A673 (cell line): ENCODE measurements at regions not wholly inside any gene's neighbourhood (a gene's known extent, or its start where the extent isn't known, plus 50 kb on each side); places are given as distances from the start of the nearest gene placed in this dataset.

ENCODE experiments used
- BruUV-seq: library from RNA; stranded (reverse); fragments of 400-500 nt; replicated peaks from 2 replicates; lab custom pipeline; 2021; lab: Mats Ljungman, UMichigan
- CTCF ChIA-PET: fragments of 300-600 bp; sonication (Branson Sonifier 250); formaldehyde crosslinking; loops from one replicate; lab custom pipeline; 2022; ENCODE audit warnings: antibody characterized with exemption; lab: Charles Lee
- POLR2A ChIA-PET: fragments of 300-600 bp; sonication (Branson Sonifier 250); formaldehyde crosslinking; loops from one replicate; lab custom pipeline; 2022; ENCODE audit warnings: antibody characterized with exemption; ENCODE audit not compliant: low non-redundant PET; lab: Charles Lee
- DNase-seq: peaks from one replicate; pipeline ENCODE4 v3.0.0-alpha.2; 2015; ENCODE audit warnings: low spot score
- H3K27ac ChIP-seq: fragments of 200-600 bp; sonication (generic); 2 replicates; pipeline ENCODE4 v1.5.1; 2016; ENCODE audit warnings: mixed run types, low read depth, mild to moderate bottlenecking, mixed read lengths, antibody characterized with exemption, low read length; ENCODE audit not compliant: poor library complexity, severe bottlenecking
- H3K27me3 ChIP-seq: fragments of 200-600 bp; sonication (generic); replicated peaks from 2 replicates; pipeline ENCODE4 v1.6.1; 2017; ENCODE audit warnings: mixed run types, low read depth, mild to moderate bottlenecking, mixed read lengths, antibody characterized with exemption, low read length; ENCODE audit not compliant: insufficient read depth, poor library complexity
- H3K36me3 ChIP-seq: fragments of 200-600 bp; sonication (generic); 2 replicates; pipeline ENCODE4 v1.6.1; 2016; ENCODE audit warnings: mixed run types, mild to moderate bottlenecking, mixed read lengths, antibody characterized with exemption, low read length; ENCODE audit not compliant: insufficient read depth, poor library complexity, severe bottlenecking
- H3K4me1 ChIP-seq: fragments of 200-600 bp; sonication (generic); 2 replicates; pipeline ENCODE4 v1.6.1; 2017; ENCODE audit warnings: mixed run types, mild to moderate bottlenecking, mixed read lengths, antibody characterized with exemption, low read length; ENCODE audit not compliant: insufficient read depth, poor library complexity, severe bottlenecking
- H3K4me3 ChIP-seq: fragments of 200-600 bp; sonication (generic); 2 replicates; pipeline ENCODE4 v1.5.1; 2016; ENCODE audit warnings: low read depth, mixed run types, mild to moderate bottlenecking, mixed read lengths, low read length; ENCODE audit not compliant: poor library complexity, severe bottlenecking
- H3K9me3 ChIP-seq: fragments of 200-600 bp; sonication (generic); 2 replicates; pipeline ENCODE4 v1.6.1; 2016; ENCODE audit warnings: mixed run types, low read depth, mild to moderate bottlenecking, mixed read lengths, antibody characterized with exemption, low read length; ENCODE audit not compliant: poor library complexity, severe bottlenecking
- EZH2 ChIP-seq: fragments of 200-600 bp; sonication (generic); IDR thresholded peaks from 2 replicates; pipeline ENCODE4 v1.6.1; 2017; ENCODE audit warnings: borderline replicate concordance, low read depth, mild to moderate bottlenecking, mixed read lengths, antibody characterized with exemption, low read length; ENCODE audit not compliant: poor library complexity, severe bottlenecking
- intact Hi-C: fragments of 100-400 bp; cut with micrococcal nuclease; formaldehyde crosslinking; loops from one replicate; pipeline ENCODE4 v1.10.0; 2022; ENCODE audit not compliant: unreplicated experiment
- TF ChIP-seq, protein P1 (sequence below): fragments of 300-800, 200-600 bp; sonication (generic); conservative IDR thresholded peaks from 2 replicates; pipeline ENCODE4 v1.5.1; 2017; ENCODE audit warnings: low read depth, mild to moderate bottlenecking, antibody characterized with exemption, low read length, moderate library complexity, mixed read lengths

DNA sequence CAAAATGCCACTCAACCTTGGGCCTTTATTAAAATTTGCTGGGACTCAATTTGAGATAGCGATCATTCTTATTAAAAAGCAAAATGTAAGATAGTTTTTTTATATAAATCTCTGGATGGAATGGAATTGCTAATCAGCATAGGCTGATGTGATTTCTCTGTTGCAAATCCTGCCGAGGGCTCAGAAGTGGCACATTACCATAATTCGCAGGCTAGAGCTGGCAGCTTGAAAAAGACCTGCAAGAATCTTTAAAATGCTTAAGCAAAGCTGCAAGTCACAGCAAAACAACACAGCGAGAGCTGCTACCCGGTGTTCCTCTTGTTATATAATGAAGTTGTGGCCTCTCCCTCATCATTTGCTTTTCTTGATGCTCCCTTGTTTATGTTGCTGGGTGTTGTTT is 448.1 kb downstream of the GATA3 start:
- intact Hi-C loops = no loop called here
- ChIA-PET CTCF (no interaction called here), POLR2A (no interaction called here)
- Histone ChIP-seq H3K4me3 (no peak overlapping the region), H3K27ac (no peak overlapping the region), H3K36me3 (no peaks in the 10 kb centered on the region), H3K4me1 (no peaks in the 10 kb centered on the region), H3K9me3 (no peaks in the 10 kb centered on the region), H3K27me3 (no peaks in the 10 kb centered on the region)
- BruUV-seq = no TSS peak
- TF ChIP-seq EZH2 = no peak
- TF ChIP-seq, protein P1, sequence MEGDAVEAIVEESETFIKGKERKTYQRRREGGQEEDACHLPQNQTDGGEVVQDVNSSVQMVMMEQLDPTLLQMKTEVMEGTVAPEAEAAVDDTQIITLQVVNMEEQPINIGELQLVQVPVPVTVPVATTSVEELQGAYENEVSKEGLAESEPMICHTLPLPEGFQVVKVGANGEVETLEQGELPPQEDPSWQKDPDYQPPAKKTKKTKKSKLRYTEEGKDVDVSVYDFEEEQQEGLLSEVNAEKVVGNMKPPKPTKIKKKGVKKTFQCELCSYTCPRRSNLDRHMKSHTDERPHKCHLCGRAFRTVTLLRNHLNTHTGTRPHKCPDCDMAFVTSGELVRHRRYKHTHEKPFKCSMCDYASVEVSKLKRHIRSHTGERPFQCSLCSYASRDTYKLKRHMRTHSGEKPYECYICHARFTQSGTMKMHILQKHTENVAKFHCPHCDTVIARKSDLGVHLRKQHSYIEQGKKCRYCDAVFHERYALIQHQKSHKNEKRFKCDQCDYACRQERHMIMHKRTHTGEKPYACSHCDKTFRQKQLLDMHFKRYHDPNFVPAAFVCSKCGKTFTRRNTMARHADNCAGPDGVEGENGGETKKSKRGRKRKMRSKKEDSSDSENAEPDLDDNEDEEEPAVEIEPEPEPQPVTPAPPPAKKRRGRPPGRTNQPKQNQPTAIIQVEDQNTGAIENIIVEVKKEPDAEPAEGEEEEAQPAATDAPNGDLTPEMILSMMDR = no peak
- DNase-seq = no peak

DNA sequence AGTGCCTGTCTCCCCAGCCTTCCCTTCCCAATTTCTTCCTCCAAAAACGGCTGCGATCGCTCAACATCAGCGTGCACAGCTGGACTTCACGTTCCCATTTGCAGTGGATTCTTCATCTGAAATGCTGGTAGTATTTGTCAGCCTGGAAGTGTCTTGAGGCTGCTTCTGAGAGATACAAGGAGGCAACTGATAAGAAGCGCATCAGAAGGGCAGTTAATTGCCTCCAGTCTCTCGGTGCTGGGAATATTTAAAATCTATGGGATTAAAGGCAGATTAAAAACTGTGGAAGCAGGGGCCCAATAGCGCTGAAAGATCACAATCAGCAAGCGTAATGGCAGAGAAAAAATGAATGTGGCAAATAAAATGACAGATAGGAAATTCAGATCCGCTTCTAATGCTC is 450.0 kb downstream of the GATA3 start:
- no peak for DNase-seq
- Histone ChIP-seq H3K9me3 (no peaks in the 10 kb centered on the region), H3K36me3 (no peaks in the 10 kb centered on the region), H3K4me1 (no peaks in the 10 kb centered on the region), H3K27me3 (no peaks in the 10 kb centered on the region), H3K27ac (no peak overlapping the region), H3K4me3 (no peak overlapping the region)
- BruUV-seq = no TSS peak
- ChIA-PET POLR2A (no interaction called here), CTCF (no interaction called here)
- TF ChIP-seq, protein P1 = no peak
- TF ChIP-seq EZH2 = no peak
- intact Hi-C loops = no loop called here

DNA sequence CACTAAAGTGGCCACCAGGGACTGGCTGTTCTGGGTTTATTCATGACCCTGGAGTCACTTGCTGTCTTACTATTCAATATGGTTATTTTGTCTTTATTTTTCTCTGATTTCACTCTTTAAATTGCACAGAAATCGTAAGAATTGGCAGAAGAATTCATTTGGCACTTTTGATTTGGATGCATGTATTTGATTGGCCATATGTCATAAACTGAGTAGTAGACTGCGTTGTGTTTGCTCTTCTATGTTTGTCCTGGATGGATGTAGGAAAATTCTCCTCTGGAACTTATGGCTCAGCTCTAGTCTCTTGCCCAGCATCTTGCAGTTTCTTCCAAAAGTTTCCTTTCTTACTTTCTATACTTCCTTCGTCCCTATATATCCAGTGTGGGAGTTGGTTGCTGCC is 452.7 kb downstream of the GATA3 start:
- Histone ChIP-seq H3K9me3 (no peaks in the 10 kb centered on the region), H3K4me3 (no peak overlapping the region), H3K27ac (no peak overlapping the region), H3K36me3 (no peaks in the 10 kb centered on the region), H3K27me3 (no peaks in the 10 kb centered on the region), H3K4me1 (peaks cover 9% of the 10 kb centered on the region)
- no peak for TF ChIP-seq EZH2
- TF ChIP-seq, protein P1 = no peak
- intact Hi-C loops = no loop called here
- no TSS peak for BruUV-seq
- ChIA-PET POLR2A (no interaction called here), CTCF (no interaction called here)
- DNase-seq = no peak
